ENCODE measurements at regions not wholly inside any gene's neighbourhood (a gene's known extent, or its start where the extent isn't known, plus 50 kb on each side); places are given as distances from the start of the nearest gene placed in this dataset.

- TF ChIP-seq USF2 (IDR thresholded peaks at IDR 0.05): no peak
- TF ChIP-seq POLR2AphosphoS2 (conservative IDR thresholded peaks at IDR 0.05; ENCODE audit: low read length): no peak
- no peak for TF ChIP-seq PHF8 (IDR thresholded peaks at IDR 0.05; ENCODE audit: borderline replicate concordance, low read depth)
These were observed 410.0 kb upstream of the CD180 start (continued) for GRCh38 chr5:67606586-67606947.

- DNase-seq (ENCODE audit: low read depth in 1 of 2, low spot score in 1 of 2) (no peak), ATAC-seq (no peak), FAIRE-seq (no peak)
- Histone ChIP-seq H3K4me1 (no peaks in the 10 kb centered on the region), H3K4me3 (no peak overlapping the region), H3K4me2 (no peak overlapping the region), H3K27ac (no peak overlapping the region), H3K9me3 (no peaks in the 10 kb centered on the region; the same call in 2 of the 3 replicates)
- no peak for TF ChIP-seq PHF8 (IDR thresholded peaks at IDR 0.05; ENCODE audit: borderline replicate concordance, low read depth)
- no peak for TF ChIP-seq POLR2AphosphoS2 (conservative IDR thresholded peaks at IDR 0.05; ENCODE audit: low read length)
- no peak for TF ChIP-seq ZFP36 (IDR thresholded peaks at IDR 0.05; ENCODE audit: borderline replicate concordance, partially characterized antibody)
- no peak for TF ChIP-seq ZC3H11A (IDR thresholded peaks at IDR 0.05)
- TF ChIP-seq CBX8 (IDR thresholded peaks at IDR 0.05): no peak
- no peak for TF ChIP-seq NPAS2 (CRISPR knock-in tag; IDR thresholded peaks at IDR 0.05; ENCODE audit: borderline replicate concordance)
- no peak for TF ChIP-seq ESRRA (IDR thresholded peaks at IDR 0.05; ENCODE audit: borderline replicate concordance, low read length)
- TF ChIP-seq CEBPB (IDR thresholded peaks at IDR 0.05): no peak
- no peak for TF ChIP-seq USF2 (IDR thresholded peaks at IDR 0.05)
- TF ChIP-seq KDM1A (IDR thresholded peaks at IDR 0.05; ENCODE audit: low read depth): no peak
- no peak for TF ChIP-seq EHMT2 (IDR thresholded peaks at IDR 0.05; ENCODE audit: low read depth)
- no peak for TF ChIP-seq MYC (IDR thresholded peaks at IDR 0.05; ENCODE audit: borderline replicate concordance, low read length)
- no peak for TF ChIP-seq MAZ (IDR thresholded peaks at IDR 0.05; ENCODE audit: borderline replicate concordance, low read depth, low read length)
- WGBS (ENCODE audit: missing lambda C conversion rate): 17% methylated on average over 9 of the region's 9 CpGs
- CTCF ChIA-PET: no interaction called here
- POLR2A ChIA-PET: no interaction called here
These were observed 409.4 kb upstream of the CD180 start for GRCh38 chr5:67605730-67606585.

- WGBS (ENCODE audit: missing lambda C conversion rate): 20% methylated on average over 3 of the region's 3 CpGs
- Histone ChIP-seq H3K4me1 (no peaks in the 10 kb centered on the region), H3K27ac (no peak overlapping the region), H3K4me3 (no peak overlapping the region), H3K9me3 (no peaks in the 10 kb centered on the region), H3K4me2 (no peak overlapping the region)
- ChIA-PET POLR2A (no interaction called here), CTCF (no interaction called here)
- FAIRE-seq: no peak
- TF ChIP-seq RFX5 (IDR thresholded peaks at IDR 0.05) (no peak), GATA3 (IDR thresholded peaks at IDR 0.05; ENCODE audit: borderline replicate concordance) (no peak), FOXS1 (CRISPR knock-in tag; IDR thresholded peaks at IDR 0.05) (no peak), RARB (CRISPR knock-in tag; IDR thresholded peaks at IDR 0.05) (no peak)
- DNase-seq (ENCODE audit: low read depth in 1 of 2, low spot score in 1 of 2): no peak
- ATAC-seq: no peak
These were observed 394.9 kb upstream of the CD180 start for GRCh38 chr5:67591491-67591890.

- no peak overlapping the region for H3K27ac ChIP-seq
- FAIRE-seq (no peak), ATAC-seq (no peak), DNase-seq (ENCODE audit: low read depth in 1 of 2, low spot score in 1 of 2) (no peak)
- no peaks in the 10 kb centered on the region for H3K9me3 ChIP-seq
- H3K4me1 ChIP-seq: no peaks in the 10 kb centered on the region
- POLR2A ChIA-PET: no interaction called here
- H3K4me3 ChIP-seq: no peak overlapping the region
- CTCF ChIA-PET: no interaction called here
- no peak overlapping the region for H3K4me2 ChIP-seq
- WGBS (ENCODE audit: missing lambda C conversion rate): 47% methylated on average over 2 of the region's 2 CpGs
- no peak for TF ChIP-seq MAX (IDR thresholded peaks at IDR 0.05)
- no peak for TF ChIP-seq NFE2L2 (conservative IDR thresholded peaks at IDR 0.05; ENCODE audit: low read length)
- TF ChIP-seq NR3C1 (IDR thresholded peaks at IDR 0.05): no peak
- TF ChIP-seq CHD2 (IDR thresholded peaks at IDR 0.05; ENCODE audit: low read length, partially characterized antibody): no peak
- TF ChIP-seq KDM5A (IDR thresholded peaks at IDR 0.05): no peak
- TF ChIP-seq ESRRA (IDR thresholded peaks at IDR 0.05; ENCODE audit: borderline replicate concordance, low read length): no peak
- no peak for TF ChIP-seq CTCF (IDR thresholded peaks at IDR 0.05)
- no peak for TF ChIP-seq PBX3 (IDR thresholded peaks at IDR 0.05)
These were observed 391.8 kb upstream of the CD180 start for GRCh38 chr5:67588389-67588788.
